Ishikawa (cell line): ENCODE measurements at regions not wholly inside any gene's neighbourhood (a gene's known extent, or its start where the extent isn't known, plus 50 kb on each side); places are given as distances from the start of the nearest gene placed in this dataset.

ENCODE experiments used
- CEBPB ChIP-seq: IDR thresholded peaks from 2 replicates; pipeline ENCODE4 v1.6.1; 2012
- CREB1 ChIP-seq: IDR thresholded peaks from 2 replicates; pipeline ENCODE4 v1.6.1; 2012; ENCODE audit warnings: low read depth
- EGR1 ChIP-seq: IDR thresholded peaks from 2 replicates; pipeline ENCODE4 v1.6.1; 2012
- EP300 ChIP-seq: IDR thresholded peaks from 2 replicates; pipeline ENCODE4 v1.6.1; 2012; ENCODE audit warnings: borderline replicate concordance
- FOXM1 ChIP-seq: IDR thresholded peaks from 2 replicates; pipeline ENCODE4 v1.6.1; 2012; ENCODE audit warnings: low read depth, borderline replicate concordance
- MAX ChIP-seq: IDR thresholded peaks from 2 replicates; pipeline ENCODE4 v1.6.1; 2012
- NFIC ChIP-seq: IDR thresholded peaks from 2 replicates; pipeline ENCODE4 v1.6.1; 2012
- RAD21 ChIP-seq: IDR thresholded peaks from 2 replicates; pipeline ENCODE4 v1.6.1; 2012; ENCODE audit warnings: low read depth
- TAF1 ChIP-seq: IDR thresholded peaks from 2 replicates; pipeline ENCODE4 v1.6.1; 2012; ENCODE audit warnings: low read depth, mild to moderate bottlenecking
- TCF12 ChIP-seq: IDR thresholded peaks from 2 replicates; pipeline ENCODE4 v1.6.1; 2012; ENCODE audit warnings: low read depth
- TEAD4 ChIP-seq: IDR thresholded peaks from 2 replicates; pipeline ENCODE4 v1.6.1; 2012
- USF1 ChIP-seq: IDR thresholded peaks from 2 replicates; pipeline ENCODE4 v1.6.1; 2012
- YY1 ChIP-seq: IDR thresholded peaks from 2 replicates; pipeline ENCODE4 v1.6.1; 2012; ENCODE audit warnings: low read depth
- ZBTB7A ChIP-seq: IDR thresholded peaks from 2 replicates; pipeline ENCODE4 v1.6.1; 2012; ENCODE audit warnings: low read depth
- TF ChIP-seq, protein P1 (sequence below): IDR thresholded peaks from 2 replicates; pipeline ENCODE4 v1.6.1; 2012; ENCODE audit warnings: low read depth, mild to moderate bottlenecking

GRCh38 chr11:33532720-33533385 lies 167.8 kb downstream of the C11orf91 start:
- TF ChIP-seq MAX = no peak
- TF ChIP-seq TAF1 = no peak
- TF ChIP-seq, protein P1, sequence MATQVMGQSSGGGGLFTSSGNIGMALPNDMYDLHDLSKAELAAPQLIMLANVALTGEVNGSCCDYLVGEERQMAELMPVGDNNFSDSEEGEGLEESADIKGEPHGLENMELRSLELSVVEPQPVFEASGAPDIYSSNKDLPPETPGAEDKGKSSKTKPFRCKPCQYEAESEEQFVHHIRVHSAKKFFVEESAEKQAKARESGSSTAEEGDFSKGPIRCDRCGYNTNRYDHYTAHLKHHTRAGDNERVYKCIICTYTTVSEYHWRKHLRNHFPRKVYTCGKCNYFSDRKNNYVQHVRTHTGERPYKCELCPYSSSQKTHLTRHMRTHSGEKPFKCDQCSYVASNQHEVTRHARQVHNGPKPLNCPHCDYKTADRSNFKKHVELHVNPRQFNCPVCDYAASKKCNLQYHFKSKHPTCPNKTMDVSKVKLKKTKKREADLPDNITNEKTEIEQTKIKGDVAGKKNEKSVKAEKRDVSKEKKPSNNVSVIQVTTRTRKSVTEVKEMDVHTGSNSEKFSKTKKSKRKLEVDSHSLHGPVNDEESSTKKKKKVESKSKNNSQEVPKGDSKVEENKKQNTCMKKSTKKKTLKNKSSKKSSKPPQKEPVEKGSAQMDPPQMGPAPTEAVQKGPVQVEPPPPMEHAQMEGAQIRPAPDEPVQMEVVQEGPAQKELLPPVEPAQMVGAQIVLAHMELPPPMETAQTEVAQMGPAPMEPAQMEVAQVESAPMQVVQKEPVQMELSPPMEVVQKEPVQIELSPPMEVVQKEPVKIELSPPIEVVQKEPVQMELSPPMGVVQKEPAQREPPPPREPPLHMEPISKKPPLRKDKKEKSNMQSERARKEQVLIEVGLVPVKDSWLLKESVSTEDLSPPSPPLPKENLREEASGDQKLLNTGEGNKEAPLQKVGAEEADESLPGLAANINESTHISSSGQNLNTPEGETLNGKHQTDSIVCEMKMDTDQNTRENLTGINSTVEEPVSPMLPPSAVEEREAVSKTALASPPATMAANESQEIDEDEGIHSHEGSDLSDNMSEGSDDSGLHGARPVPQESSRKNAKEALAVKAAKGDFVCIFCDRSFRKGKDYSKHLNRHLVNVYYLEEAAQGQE = no peak
- TF ChIP-seq NFIC = no peak
- no peak for TF ChIP-seq ZBTB7A
- TF ChIP-seq CREB1 = no peak
- no peak for TF ChIP-seq EP300
- TF ChIP-seq TCF12 = no peak
- TF ChIP-seq YY1 = no peak
- no peak for TF ChIP-seq EGR1
- TF ChIP-seq USF1 = no peak
- TF ChIP-seq TEAD4 = no peak
- TF ChIP-seq CEBPB = no peak
- TF ChIP-seq FOXM1 = no peak
- TF ChIP-seq RAD21 = no peak

- TF ChIP-seq ZBTB7A (no peak), USF1 (no peak), TAF1 (no peak), EGR1 (no peak), RAD21 (no peak), TEAD4 (no peak), CEBPB (no peak), FOXM1 (no peak), CREB1 (no peak), MAX (no peak), TCF12 (no peak), YY1 (no peak), NFIC (no peak)
- TF ChIP-seq, protein P1 = no peak
These were observed 168.4 kb downstream of the C11orf91 start for GRCh38 chr11:33532257-33532656.

- TF ChIP-seq, protein P1 = no peak
- TF ChIP-seq FOXM1 = no peak
- no peak for TF ChIP-seq TCF12
- no peak for TF ChIP-seq MAX
- TF ChIP-seq CEBPB = no peak
- TF ChIP-seq EP300 = no peak
These were observed 168.9 kb downstream of the C11orf91 start for GRCh38 chr11:33531743-33532181.

GRCh38 chr11:33530815-33531214 lies 169.8 kb downstream of the C11orf91 start:
- TF ChIP-seq ZBTB7A = no peak
- no peak for TF ChIP-seq CREB1
- no peak for TF ChIP-seq USF1
- TF ChIP-seq, protein P1 = no peak
